ENCODE measurements at regions not wholly inside any gene's neighbourhood (a gene's known extent, or its start where the extent isn't known, plus 50 kb on each side); places are given as distances from the start of the nearest gene placed in this dataset.

GRCh38 chr7:32154797-32155196 lies 84.6 kb upstream of the PDE1C start:
- no peak overlapping the region for H3K4me3 ChIP-seq
- TF ChIP-seq SP1 (IDR thresholded peaks at IDR 0.05; ENCODE audit: low read depth, low read length) (no peak), SPI1 (IDR thresholded peaks at IDR 0.05; ENCODE audit: borderline replicate concordance, insufficient read depth, low read depth, low read length) (no peak), ZNF384 (IDR thresholded peaks at IDR 0.05; ENCODE audit: borderline replicate concordance, low read depth, low read length) (no peak), ESRRA (IDR thresholded peaks at IDR 0.05; ENCODE audit: low read length) (no peak), RAD51 (IDR thresholded peaks at IDR 0.05) (no peak), ZNF217 (IDR thresholded peaks at IDR 0.05) (no peak)
- ATAC-seq (no peak), DNase-seq (ENCODE audit: low read depth, low spot score) (no peak), FAIRE-seq (no peak)
- BruUV-seq (replicated peaks): no TSS peak
- no peaks in the 10 kb centered on the region for H3K36me3 ChIP-seq (ENCODE audit: control insufficient read depth in 2 of 2, insufficient read depth in 2 of 2, low read length in 1 of 2)
- H3K9me3 ChIP-seq (replicated peaks; ENCODE audit: control insufficient read depth, insufficient read depth, low read length): no peaks in the 10 kb centered on the region
- H4K20me1 ChIP-seq (ENCODE audit: control insufficient read depth, insufficient read depth): no peaks in the 10 kb centered on the region
- no peak overlapping the region for H3K27ac ChIP-seq (ENCODE audit: control insufficient read depth, insufficient read depth)
- H3K79me2 ChIP-seq (ENCODE audit: control insufficient read depth, insufficient read depth, low read length): no peaks in the 10 kb centered on the region
- POLR2A ChIA-PET: no interaction called here
- intact Hi-C loops (cut with micrococcal nuclease; ENCODE audit: unreplicated experiment) (no loop called here), in situ Hi-C loops (cut with MboI) (no loop called here)
- H3K9ac ChIP-seq (ENCODE audit: control insufficient read depth, insufficient read depth, low read length): no peak overlapping the region
- peaks cover 0 to 2% of the 10 kb centered on the region in 2 experiments; a peak in 1 of 4 replicates for H3K27me3 ChIP-seq (replicated peaks in 1 of 2; ENCODE audit: control insufficient read depth in 2 of 2, insufficient read depth in 2 of 2, low read length in 1 of 2)
- H3K4me1 ChIP-seq (ENCODE audit: control insufficient read depth, insufficient read depth, low read length): no peaks in the 10 kb centered on the region
- no peak overlapping the region for H2AFZ ChIP-seq (ENCODE audit: control insufficient read depth, low read depth, low read length)
- SMC1A ChIA-PET (ENCODE audit: uncharacterized antibody, unreplicated experiment): interaction anchor here (1.0 kb wide), 1 partner anchor 116 kb away, joined by 3 read pairs; no protein-coding TSS in a partner anchor
- WGBS (ENCODE audit: insufficient coverage, insufficient replicate concordance, low lambda C conversion rate, missing lambda C conversion rate): 34% methylated on average over 3 of the region's 3 CpGs
- RAD21 ChIA-PET (ENCODE audit: unreplicated experiment): no interaction called here
- no peak overlapping the region for H3K4me2 ChIP-seq (ENCODE audit: control insufficient read depth, insufficient read depth)
- CTCF ChIA-PET: interaction anchor here (1.9 kb wide), 1 partner anchor 55 kb away, joined by 4 read pairs; no protein-coding TSS in a partner anchor

- SMC1A ChIA-PET (ENCODE audit: uncharacterized antibody, unreplicated experiment): no interaction called here
- Histone ChIP-seq H3K79me2 (ENCODE audit: control insufficient read depth, insufficient read depth, low read length) (no peaks in the 10 kb centered on the region), H3K36me3 (ENCODE audit: control insufficient read depth in 2 of 2, insufficient read depth in 2 of 2, low read length in 1 of 2) (no peaks in the 10 kb centered on the region), H2AFZ (ENCODE audit: control insufficient read depth, low read depth, low read length) (no peak overlapping the region), H3K27ac (ENCODE audit: control insufficient read depth, insufficient read depth) (no peak overlapping the region), H4K20me1 (ENCODE audit: control insufficient read depth, insufficient read depth) (no peaks in the 10 kb centered on the region), H3K4me1 (ENCODE audit: control insufficient read depth, insufficient read depth, low read length) (no peaks in the 10 kb centered on the region), H3K9ac (ENCODE audit: control insufficient read depth, insufficient read depth, low read length) (no peak overlapping the region), H3K9me3 (replicated peaks; ENCODE audit: control insufficient read depth, insufficient read depth, low read length) (no peaks in the 10 kb centered on the region), H3K27me3 (replicated peaks in 1 of 2; ENCODE audit: control insufficient read depth in 2 of 2, insufficient read depth in 2 of 2, low read length in 1 of 2) (no peaks in the 10 kb centered on the region; a peak in 1 of 4 replicates), H3K4me3 (no peak overlapping the region), H3K4me2 (ENCODE audit: control insufficient read depth, insufficient read depth) (no peak overlapping the region)
- intact Hi-C loops (cut with micrococcal nuclease; ENCODE audit: unreplicated experiment): no loop called here
- no peak for FAIRE-seq
- POLR2A ChIA-PET: no interaction called here
- DNase-seq (ENCODE audit: low read depth, low spot score): no peak
- WGBS (ENCODE audit: insufficient coverage, insufficient replicate concordance, low lambda C conversion rate, missing lambda C conversion rate): 13% methylated on average over 4 of the region's 4 CpGs
- in situ Hi-C loops (cut with MboI): no loop called here
- CTCF ChIA-PET: no interaction called here
- BruUV-seq (replicated peaks): no TSS peak
- no peak for ATAC-seq
- RAD21 ChIA-PET (ENCODE audit: unreplicated experiment): no interaction called here
- no peak for TF ChIP-seq RELA (IDR thresholded peaks at IDR 0.05; ENCODE audit: borderline replicate concordance, partially characterized antibody)
- TF ChIP-seq PBX3 (IDR thresholded peaks at IDR 0.05; ENCODE audit: insufficient replicate concordance, low read depth, low read length): no peak
- no peak for TF ChIP-seq ZNF24 (IDR thresholded peaks at IDR 0.05)
- TF ChIP-seq NRF1 (conservative IDR thresholded peaks at IDR 0.05; ENCODE audit: low read depth, low read length): no peak
- no peak for TF ChIP-seq MYB (IDR thresholded peaks at IDR 0.05; ENCODE audit: borderline replicate concordance, low read depth, low read length)
- TF ChIP-seq RBBP5 (conservative IDR thresholded peaks at IDR 0.05): no peak
- no peak for TF ChIP-seq POU2F2 (IDR thresholded peaks at IDR 0.05; ENCODE audit: borderline replicate concordance, low read depth, low read length)
- no peak for TF ChIP-seq NFYA (IDR thresholded peaks at IDR 0.05; ENCODE audit: borderline replicate concordance, low read depth, low read length)
- TF ChIP-seq SIN3A (IDR thresholded peaks at IDR 0.05; ENCODE audit: low read depth, low read length): no peak
- TF ChIP-seq ASH2L (IDR thresholded peaks at IDR 0.05; ENCODE audit: borderline replicate concordance, low read depth): no peak
- no peak for TF ChIP-seq EZH2 (IDR thresholded peaks at IDR 0.05; ENCODE audit: borderline replicate concordance, control insufficient read depth, low read depth, low read length)
- TF ChIP-seq NKRF (conservative IDR thresholded peaks at IDR 0.05): no peak
These were observed 82.8 kb upstream of the PDE1C start for GRCh38 chr7:32153006-32153405.
